BE2C (cell line): ENCODE measurements at regions not wholly inside any gene's neighbourhood (a gene's known extent, or its start where the extent isn't known, plus 50 kb on each side); places are given as distances from the start of the nearest gene placed in this dataset.
"Not testable (repeated sequence)": the region's sequence is repeated elsewhere in the genome, so short reads cannot be mapped to it uniquely, and the experiment has no call there.

Experiments used
- DNase-seq: peaks from one replicate; pipeline ENCODE4 v3.0.0-alpha.2; 2020
- H3K27me3 ChIP-seq: fragments of 250-450 bp; sonication (Bioruptor Pico); 2 replicates; pipeline ENCODE4 v1.5.1; 2020; ENCODE audit warnings: mild to moderate bottlenecking
- H3K36me3 ChIP-seq: fragments of 250-450 bp; sonication (Bioruptor Pico); 2 replicates; pipeline ENCODE4 v1.5.1; 2020; ENCODE audit warnings: mild to moderate bottlenecking
- H3K4me1 ChIP-seq: fragments of 250-450 bp; sonication (Bioruptor Pico); 2 replicates; pipeline ENCODE4 v1.5.1; 2020
- H3K4me3 ChIP-seq: 2 replicates; pipeline ENCODE4 v1.5.1; 2011; ENCODE audit warnings: low read depth, low read length
- H3K9me3 ChIP-seq: fragments of 250-450 bp; sonication (Bioruptor Pico); 2 replicates; pipeline ENCODE4 v1.5.1; 2020
- CTCF ChIP-seq: IDR thresholded peaks from 2 replicates; pipeline ENCODE4 v1.5.1; 2012; ENCODE audit warnings: mild to moderate bottlenecking, low read depth, low read length

- Histone ChIP-seq H3K9me3 (no peaks in the 10 kb centered on the region), H3K27me3 (peaks cover 11% of the 10 kb centered on the region; the same call in 1 of the 2 replicates), H3K4me1 (no peaks in the 10 kb centered on the region), H3K36me3 (no peaks in the 10 kb centered on the region), H3K4me3 (no peak overlapping the region)
- TF ChIP-seq CTCF: no peak
- no peak for DNase-seq
These were observed 118.3 kb downstream of the EXOC5 start for GRCh38 chr14:57150449-57150848.

- no peak for DNase-seq
- H3K9me3 ChIP-seq: no peaks in the 10 kb centered on the region
- no peaks in the 10 kb centered on the region for H3K36me3 ChIP-seq
- peaks cover 14% of the 10 kb centered on the region for H3K27me3 ChIP-seq
- no peaks in the 10 kb centered on the region for H3K4me1 ChIP-seq
- no peak overlapping the region for H3K4me3 ChIP-seq
- TF ChIP-seq CTCF: no peak
These were observed 129.5 kb downstream of the EXOC5 start for GRCh38 chr14:57139173-57139572.

GRCh38 chr14:57136669-57137328 is 131.9 kb downstream of the EXOC5 start:
- H3K4me3 ChIP-seq: no peak overlapping the region
- H3K27me3 ChIP-seq: peaks cover 14% of the 10 kb centered on the region
- no peaks in the 10 kb centered on the region for H3K9me3 ChIP-seq
- no peak for DNase-seq
- no peak for TF ChIP-seq CTCF
- H3K36me3 ChIP-seq: no peaks in the 10 kb centered on the region
- no peaks in the 10 kb centered on the region for H3K4me1 ChIP-seq

- peaks cover 10% of the 10 kb centered on the region for H3K27me3 ChIP-seq
- H3K4me3 ChIP-seq, DNase-seq, H3K9me3 ChIP-seq, H3K36me3 ChIP-seq, H3K4me1 ChIP-seq: not testable (repeated sequence)
These were observed 140.9 kb downstream of the EXOC5 start for GRCh38 chr14:57127809-57128208.

- Histone ChIP-seq H3K4me1 (no peaks in the 10 kb centered on the region), H3K9me3 (no peaks in the 10 kb centered on the region), H3K36me3 (no peaks in the 10 kb centered on the region), H3K27me3 (no peaks in the 10 kb centered on the region), H3K4me3 (no peak overlapping the region)
- no peak for TF ChIP-seq CTCF
- no peak for DNase-seq
These were observed 146.6 kb downstream of the EXOC5 start for GRCh38 chr14:57122129-57122528.

GRCh38 chr14:57112072-57112807 is 156.5 kb downstream of the EXOC5 start:
- H3K4me1 ChIP-seq, H3K36me3 ChIP-seq, H3K27me3 ChIP-seq, H3K9me3 ChIP-seq: not testable (repeated sequence)
- peak overlapping the region; percentile 42 for H3K4me3 ChIP-seq
- peak; percentile 14 for DNase-seq

GRCh38 chr14:57110411-57110810 is 158.3 kb downstream of the EXOC5 start:
- not testable (repeated sequence) for H3K9me3 ChIP-seq, DNase-seq, H3K27me3 ChIP-seq, H3K4me3 ChIP-seq, H3K36me3 ChIP-seq, H3K4me1 ChIP-seq
